ENCODE measurements at regions not wholly inside any gene's neighbourhood (a gene's known extent, or its start where the extent isn't known, plus 50 kb on each side); places are given as distances from the start of the nearest gene placed in this dataset.
A peak's percentile ranks its signal among the peaks of the same experiment; 100 is the strongest.
"Not testable (repeated sequence)": the region's sequence is repeated elsewhere in the genome, so short reads cannot be mapped to it uniquely, and the experiment has no call there.

DNA sequence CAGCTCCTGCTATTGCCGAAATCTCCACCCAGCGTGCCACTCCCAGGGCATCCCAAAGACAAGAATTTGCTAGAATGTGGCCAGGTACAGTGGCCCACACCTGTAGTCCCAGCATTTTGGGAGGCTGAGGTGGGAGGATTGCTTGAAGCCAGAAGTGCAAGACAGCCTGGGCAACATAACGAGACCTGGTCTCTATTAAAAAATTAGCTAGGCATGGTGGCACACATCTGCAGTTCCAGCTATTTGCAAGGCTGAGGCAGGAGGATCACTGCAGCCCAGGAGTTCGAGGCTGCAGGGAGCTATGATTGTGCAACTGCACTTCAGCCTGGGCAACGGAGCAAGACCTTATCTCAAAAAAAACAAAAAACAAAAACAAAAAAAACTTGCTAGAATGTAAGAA lies 73.3 kb upstream of the LYZL2 start:
- DNase-seq (ENCODE audit: low read depth), result no peak

- DNase-seq (ENCODE audit: low read depth), result peak; percentile 79
Measured at GRCh38 chr10:30701451-30702173, 72.1 kb upstream of the LYZL2 start.

DNA sequence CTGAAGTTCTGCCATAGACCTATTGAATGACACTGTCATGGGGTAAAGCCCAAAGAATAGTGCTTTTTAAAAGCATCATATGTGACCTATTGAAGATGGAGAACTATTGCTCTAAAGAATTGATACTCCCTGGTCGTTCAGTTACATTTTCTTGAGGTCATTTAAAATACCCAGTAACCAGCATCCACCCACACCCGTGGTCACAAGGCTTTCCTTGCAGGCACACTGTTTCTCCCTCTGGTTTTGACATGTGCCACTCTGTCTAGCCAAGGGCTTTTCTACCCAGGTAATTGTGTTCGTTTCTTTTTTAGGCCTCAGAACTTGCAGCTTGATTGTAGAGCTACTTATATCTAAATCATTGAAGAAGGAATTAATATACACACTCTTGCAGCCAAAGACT lies 68.3 kb upstream of the LYZL2 start:
- DNase-seq (ENCODE audit: low read depth), result no peak

- DNase-seq (ENCODE audit: low read depth), result not testable (repeated sequence)
Measured at GRCh38 chr10:30697221-30697620, 67.7 kb upstream of the LYZL2 start.

GRCh38 chr10:30696416-30697185 lies 67.0 kb upstream of the LYZL2 start:
- not testable (repeated sequence) for DNase-seq (ENCODE audit: low read depth)

- peak; percentile 80 for DNase-seq (ENCODE audit: low read depth)
Measured at GRCh38 chr10:30695481-30696236, 66.1 kb upstream of the LYZL2 start.

DNA sequence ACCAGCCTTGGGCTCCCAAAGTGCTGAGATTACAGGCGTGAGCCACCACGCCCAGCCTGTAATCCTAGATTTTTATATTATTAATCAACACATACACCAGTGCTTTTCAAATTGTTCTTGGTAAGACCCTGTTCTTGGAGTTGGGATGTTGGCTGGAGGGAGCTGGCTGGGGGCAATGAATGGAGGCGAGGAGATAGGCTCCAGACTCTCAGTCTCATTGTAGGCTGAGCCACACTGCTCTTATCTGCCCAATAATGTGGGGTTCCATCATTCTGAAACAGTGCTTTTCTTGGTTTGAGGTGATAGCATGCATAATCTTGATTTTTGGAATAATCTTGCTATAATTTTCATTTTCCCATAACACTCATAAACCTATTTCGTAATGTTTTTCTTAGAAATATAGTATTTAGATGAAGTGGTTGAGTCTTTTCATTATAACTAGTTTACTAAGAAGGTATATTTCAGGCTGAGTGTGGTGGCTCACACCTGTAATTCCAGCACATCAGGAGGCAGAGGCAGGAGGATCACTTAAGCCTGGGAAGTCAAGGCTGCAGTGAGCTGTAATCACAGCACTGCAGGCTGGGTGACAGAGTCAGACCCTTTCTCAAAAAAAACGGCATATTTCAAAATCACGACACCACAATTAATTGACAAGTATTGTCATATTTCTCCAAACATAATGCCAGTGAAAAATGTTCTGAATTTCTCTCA lies 65.1 kb upstream of the LYZL2 start:
- DNase-seq (ENCODE audit: low read depth), result no peak

- no peak for DNase-seq (ENCODE audit: low read depth)
Measured at GRCh38 chr10:30691639-30692015, 62.1 kb upstream of the LYZL2 start.

GRCh38 chr10:30690948-30691638 lies 61.5 kb upstream of the LYZL2 start:
- not testable (repeated sequence) for DNase-seq (ENCODE audit: low read depth)

DNA sequence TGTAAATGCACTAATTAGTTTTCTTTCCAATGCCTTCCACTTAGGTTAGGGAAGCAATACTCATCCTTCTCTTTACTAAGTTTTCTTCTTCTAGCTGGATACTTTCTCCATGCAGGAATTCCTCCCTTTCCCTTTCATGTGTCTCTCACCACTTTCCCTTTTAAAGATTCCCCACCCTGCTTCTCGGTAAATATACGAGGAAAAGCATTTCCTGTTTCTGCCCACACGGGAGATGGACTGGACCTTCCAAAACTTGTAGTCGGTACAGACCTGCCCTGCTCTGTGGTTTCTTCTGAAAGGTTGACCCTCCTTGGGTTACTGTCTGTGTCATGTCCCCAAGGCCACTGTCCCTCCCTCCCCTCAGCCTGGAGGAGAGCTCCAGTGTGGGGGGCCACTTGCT lies 58.9 kb upstream of the LYZL2 start:
- no peak for DNase-seq (ENCODE audit: low read depth)

GRCh38 chr10:30687698-30688213 lies 58.2 kb upstream of the LYZL2 start:
- DNase-seq (ENCODE audit: low read depth), result peak; percentile 77

DNA sequence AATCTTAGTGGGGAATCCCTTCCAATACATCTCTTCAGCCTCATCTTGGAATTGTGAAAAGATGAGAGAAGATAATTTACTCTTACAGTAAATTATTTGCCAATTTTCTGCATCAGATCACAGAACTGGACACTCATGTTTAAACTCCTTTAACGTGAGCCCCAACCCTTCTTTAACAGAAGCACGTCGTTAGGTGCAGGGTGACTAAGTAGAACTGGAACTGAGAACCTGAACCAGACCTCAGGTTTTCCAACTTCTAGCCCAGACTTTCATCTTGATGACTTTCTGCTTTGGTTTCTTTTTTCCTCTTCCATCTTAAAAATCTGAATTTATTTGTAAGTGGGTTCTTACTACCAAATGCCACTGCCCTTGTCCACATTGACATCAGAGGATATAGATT lies 57.2 kb upstream of the LYZL2 start:
- no peak for DNase-seq (ENCODE audit: low read depth)

GRCh38 chr10:30683496-30683895 lies 53.9 kb upstream of the LYZL2 start:
- DNase-seq (ENCODE audit: low read depth), result no peak

- DNase-seq (ENCODE audit: low read depth), result peak; percentile 96
Measured at GRCh38 chr10:30682377-30683199, 53.0 kb upstream of the LYZL2 start.

GRCh38 chr10:30680908-30681307 lies 51.4 kb upstream of the LYZL2 start:
- no peak for DNase-seq (ENCODE audit: low read depth)
